ENCODE measurements at regions not wholly inside any gene's neighbourhood (a gene's known extent, or its start where the extent isn't known, plus 50 kb on each side); places are given as distances from the start of the nearest gene placed in this dataset.

- no peak for DNase-seq (ENCODE audit: low spot score)
- Histone ChIP-seq H3K9me3 (no peaks in the 10 kb centered on the region), H3K27ac (no peak overlapping the region), H3K27me3 (no peaks in the 10 kb centered on the region), H3K4me3 (no peak overlapping the region), H3K36me3 (no peaks in the 10 kb centered on the region), H3K4me1 (peaks cover 0 to 10% of the 10 kb centered on the region in 2 donors)
- TF ChIP-seq CTCF (IDR thresholded peaks at IDR 0.05) = no peak
Measured at GRCh38 chr17:77611791-77612502, 346.6 kb upstream of the TNRC6C start.

- no peak for TF ChIP-seq CTCF (IDR thresholded peaks at IDR 0.05)
- Histone ChIP-seq H3K4me1 (peaks cover 0 to 10% of the 10 kb centered on the region in 2 donors), H3K9me3 (no peaks in the 10 kb centered on the region), H3K27ac (no peak overlapping the region), H3K36me3 (no peaks in the 10 kb centered on the region), H3K27me3 (no peaks in the 10 kb centered on the region), H3K4me3 (no peak overlapping the region)
- DNase-seq (ENCODE audit: low spot score) = no peak
Measured at GRCh38 chr17:77613218-77613617, 345.3 kb upstream of the TNRC6C start.

- H3K27ac ChIP-seq = no peak overlapping the region
- no peak for TF ChIP-seq CTCF (IDR thresholded peaks at IDR 0.05)
- peaks cover 0 to 10% of the 10 kb centered on the region in 2 donors for H3K4me1 ChIP-seq
- H3K4me3 ChIP-seq = no peak overlapping the region
- no peak for DNase-seq (ENCODE audit: low spot score)
- H3K36me3 ChIP-seq = no peaks in the 10 kb centered on the region
- no peaks in the 10 kb centered on the region for H3K9me3 ChIP-seq
- no peaks in the 10 kb centered on the region for H3K27me3 ChIP-seq
Measured at GRCh38 chr17:77613627-77614026, 344.9 kb upstream of the TNRC6C start.

GRCh38 chr17:77615703-77616253 is 342.7 kb upstream of the TNRC6C start:
- H3K4me3 ChIP-seq = no peak overlapping the region
- H3K27me3 ChIP-seq = no peaks in the 10 kb centered on the region
- no peak overlapping the region for H3K27ac ChIP-seq
- H3K9me3 ChIP-seq = no peaks in the 10 kb centered on the region
- peaks cover 0 to 10% of the 10 kb centered on the region in 2 donors for H3K4me1 ChIP-seq
- no peak for DNase-seq (ENCODE audit: low spot score)
- no peaks in the 10 kb centered on the region for H3K36me3 ChIP-seq
- TF ChIP-seq CTCF (IDR thresholded peaks at IDR 0.05) = no peak

- Histone ChIP-seq H3K36me3 (no peaks in the 10 kb centered on the region), H3K4me3 (no peak overlapping the region), H3K27ac (no peak overlapping the region), H3K4me1 (peaks cover 0 to 10% of the 10 kb centered on the region in 2 donors), H3K9me3 (no peaks in the 10 kb centered on the region), H3K27me3 (no peaks in the 10 kb centered on the region)
- no peak for TF ChIP-seq CTCF (IDR thresholded peaks at IDR 0.05)
- DNase-seq (ENCODE audit: low spot score) = no peak
Measured at GRCh38 chr17:77616254-77616731, 342.2 kb upstream of the TNRC6C start.

Measured in right atrium auricular region (tissue), 2 donors.